HG02884 (cell line): ENCODE measurements at regions not wholly inside any gene's neighbourhood (a gene's known extent, or its start where the extent isn't known, plus 50 kb on each side); places are given as distances from the start of the nearest gene placed in this dataset.
"Not testable (repeated sequence)": the region's sequence is repeated elsewhere in the genome, so short reads cannot be mapped to it uniquely, and the experiment has no call there.

Source experiments
- ATAC-seq: cut with Tn5 transposase; IDR thresholded peaks from one replicate; pipeline ENCODE4 v1.9.1; 2021; ENCODE audit warnings: mild to moderate bottlenecking, moderate library complexity; ENCODE audit not compliant: unreplicated experiment

DNA sequence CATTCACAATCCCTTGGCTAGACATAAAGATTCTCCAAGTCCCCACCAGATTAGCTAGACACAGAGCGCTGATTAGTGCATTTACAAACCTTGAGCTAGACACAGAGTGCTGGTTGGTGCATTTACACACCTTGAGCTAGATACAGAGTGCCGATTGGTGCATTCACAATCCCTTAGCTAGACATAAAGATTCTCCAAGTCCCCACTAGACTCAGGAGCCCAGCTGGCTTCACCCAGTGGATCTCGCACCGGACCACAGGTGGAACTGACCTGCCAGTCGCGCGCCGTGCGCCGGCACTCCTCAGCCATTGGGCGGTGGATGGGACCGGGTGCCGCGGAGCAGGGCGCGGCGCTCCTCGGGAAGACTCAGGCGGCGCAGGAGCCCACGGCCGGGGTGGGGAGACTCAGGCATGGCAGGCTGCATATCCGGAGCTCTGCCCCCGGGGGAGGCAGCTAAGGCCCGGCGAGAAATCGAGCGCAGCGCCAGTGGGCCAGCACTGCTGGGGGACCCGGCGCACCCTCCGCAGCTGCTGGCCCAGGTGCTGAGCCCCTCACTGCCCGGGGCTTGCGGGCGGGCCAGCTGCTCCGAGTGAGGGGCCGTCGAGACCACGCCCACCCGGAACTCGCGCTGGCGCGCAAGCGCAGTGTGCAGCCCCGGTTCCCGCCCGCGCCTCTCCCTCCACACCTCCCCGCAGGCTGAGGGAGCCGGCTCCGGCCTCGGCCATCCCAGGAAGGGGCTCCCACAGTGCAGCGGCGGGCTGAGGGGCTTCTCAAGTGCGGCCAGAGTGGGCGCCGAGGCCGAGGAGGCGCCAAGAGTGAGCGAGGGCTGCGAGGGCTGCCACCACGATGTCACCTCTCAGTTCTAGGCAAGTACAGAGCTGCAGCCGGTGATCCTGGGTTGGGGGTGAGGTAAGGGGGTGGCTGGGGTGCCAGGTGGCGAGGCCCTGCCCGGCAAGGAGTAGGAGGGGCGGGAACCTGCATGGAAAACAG is 773.7 kb upstream of the CITED2 start:
- not testable (repeated sequence) for ATAC-seq

DNA sequence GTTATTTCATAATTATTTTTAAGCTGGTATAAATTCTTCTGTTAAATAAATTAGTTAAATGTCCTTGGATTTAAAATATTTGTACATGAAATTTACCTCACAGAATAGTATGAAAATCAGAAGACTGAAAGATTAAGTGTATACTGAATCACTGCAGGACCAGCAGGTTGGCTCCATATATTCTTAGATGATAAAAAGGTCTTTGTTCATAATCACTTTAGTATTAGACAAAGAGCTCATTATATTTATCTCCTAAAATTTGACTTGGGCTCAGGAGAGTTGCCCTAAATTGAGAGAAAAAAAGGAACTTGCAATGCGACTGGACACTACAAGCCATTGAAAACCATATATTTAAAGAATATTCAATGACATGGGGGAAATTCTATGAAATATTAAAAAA is 766.4 kb upstream of the CITED2 start:
- ATAC-seq: no peak

- no peak for ATAC-seq
Observed at GRCh38 chr6:140138311-140139010, 764.0 kb upstream of the CITED2 start.

GRCh38 chr6:140134224-140134623 is 759.8 kb upstream of the CITED2 start:
- ATAC-seq: no peak

- no peak for ATAC-seq
Observed at GRCh38 chr6:140130074-140130473, 755.6 kb upstream of the CITED2 start.

GRCh38 chr6:140124498-140124897 is 750.0 kb upstream of the CITED2 start:
- no peak for ATAC-seq

DNA sequence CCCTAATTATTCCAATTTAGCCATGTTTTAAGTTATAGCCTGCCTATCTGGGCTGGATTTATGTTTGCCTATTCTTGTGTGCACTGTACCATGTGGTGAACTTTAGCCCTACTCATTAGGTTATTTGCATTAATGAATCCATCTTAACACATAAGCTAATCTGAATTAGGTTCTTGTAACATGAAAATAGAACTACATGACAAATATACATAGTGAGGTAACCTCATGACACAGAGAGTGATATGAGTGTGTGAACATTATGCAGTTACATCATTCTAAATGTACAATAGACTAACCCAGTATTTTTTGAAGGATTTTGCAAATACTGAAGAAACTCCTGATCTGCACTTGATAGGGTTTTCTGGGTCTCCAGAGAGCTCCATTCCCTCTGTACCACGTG is 733.7 kb upstream of the CITED2 start:
- no peak for ATAC-seq

GRCh38 chr6:140107216-140107615 is 732.8 kb upstream of the CITED2 start:
- no peak for ATAC-seq

DNA sequence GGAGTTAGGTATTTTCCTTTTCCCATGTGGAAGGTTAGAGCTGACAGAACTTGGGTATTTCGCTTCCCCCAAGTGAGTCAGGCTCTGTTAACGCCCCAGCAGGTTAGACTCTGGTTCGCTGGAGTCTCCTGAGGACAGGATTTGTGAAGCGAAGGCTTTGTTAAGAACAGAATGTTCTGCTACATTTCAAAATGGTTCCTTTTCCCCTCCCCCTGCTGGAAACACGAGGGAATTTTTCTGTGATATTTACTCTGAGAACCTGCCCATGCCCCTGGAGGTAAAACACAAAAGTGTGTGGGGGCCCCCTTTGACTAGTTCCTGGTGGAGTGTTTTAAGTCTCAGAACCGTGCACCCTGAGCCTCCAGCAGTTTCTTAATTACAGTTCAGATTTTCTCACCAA is 731.4 kb upstream of the CITED2 start:
- ATAC-seq: no peak

DNA sequence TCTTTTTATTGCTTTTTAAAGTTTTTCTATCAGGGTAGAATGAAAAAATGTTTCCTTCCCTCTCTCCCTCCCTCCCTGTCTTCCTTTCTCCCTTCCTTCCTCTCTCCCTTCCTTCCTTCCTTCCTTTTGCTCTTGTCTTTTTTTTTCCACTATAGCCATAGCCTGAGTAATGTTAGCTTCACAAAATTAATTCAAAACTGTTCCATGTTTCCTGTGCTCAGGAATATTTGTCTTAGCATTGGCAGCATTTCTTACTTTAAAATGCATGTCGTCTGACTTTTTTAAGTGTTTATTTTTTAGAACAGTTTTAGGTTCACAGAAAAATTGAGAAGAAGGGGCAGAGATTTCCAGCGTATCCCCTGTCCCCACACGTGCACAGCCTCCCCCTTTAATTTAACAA is 730.8 kb upstream of the CITED2 start:
- no peak for ATAC-seq

GRCh38 chr6:140101818-140102217 is 727.4 kb upstream of the CITED2 start:
- no peak for ATAC-seq

- no peak for ATAC-seq
Observed at GRCh38 chr6:140101367-140101766, 726.9 kb upstream of the CITED2 start.

DNA sequence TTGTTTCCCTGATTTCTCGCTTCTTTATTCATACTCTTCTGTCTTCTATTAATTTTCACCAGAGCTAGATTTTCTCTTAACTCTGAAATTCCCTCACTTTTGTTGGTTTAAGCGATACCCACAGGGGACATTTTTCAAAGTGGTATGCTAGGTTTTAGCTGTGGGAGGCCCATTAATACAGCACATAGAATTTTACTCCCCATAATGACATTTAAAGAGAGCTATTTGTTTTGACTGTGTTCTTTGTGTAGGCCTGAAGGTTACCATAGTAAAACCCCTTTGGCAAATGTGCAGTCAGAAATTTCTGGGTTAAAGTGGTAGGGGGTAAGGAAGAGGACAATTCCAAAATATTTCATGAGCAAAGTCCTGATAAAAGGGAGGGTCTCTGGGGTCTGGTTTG is 721.1 kb upstream of the CITED2 start:
- no peak for ATAC-seq

GRCh38 chr6:140091895-140092294 is 717.4 kb upstream of the CITED2 start:
- no peak for ATAC-seq

- no peak for ATAC-seq
Observed at GRCh38 chr6:140090871-140091270, 716.4 kb upstream of the CITED2 start.

DNA sequence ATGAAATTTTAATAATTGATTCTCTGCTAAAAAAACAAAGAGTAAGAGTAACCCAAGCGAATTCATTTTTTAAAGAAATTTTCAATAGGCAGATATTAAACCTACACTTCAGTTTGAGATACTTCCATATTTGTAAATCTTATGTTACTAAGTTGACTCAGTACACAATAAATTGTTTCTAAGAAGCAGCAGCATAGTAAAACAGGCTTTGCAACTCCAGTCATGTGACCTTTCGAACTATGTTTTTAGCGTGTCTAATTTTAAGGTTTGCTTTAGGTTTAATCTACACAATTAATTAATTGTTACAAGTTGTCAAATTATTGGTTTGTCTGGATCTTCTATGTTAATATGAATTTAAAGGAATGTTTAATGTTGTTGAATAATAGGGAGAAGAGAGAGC is 708.9 kb upstream of the CITED2 start:
- no peak for ATAC-seq

- no peak for ATAC-seq
Observed at GRCh38 chr6:140082867-140083297, 708.4 kb upstream of the CITED2 start.

DNA sequence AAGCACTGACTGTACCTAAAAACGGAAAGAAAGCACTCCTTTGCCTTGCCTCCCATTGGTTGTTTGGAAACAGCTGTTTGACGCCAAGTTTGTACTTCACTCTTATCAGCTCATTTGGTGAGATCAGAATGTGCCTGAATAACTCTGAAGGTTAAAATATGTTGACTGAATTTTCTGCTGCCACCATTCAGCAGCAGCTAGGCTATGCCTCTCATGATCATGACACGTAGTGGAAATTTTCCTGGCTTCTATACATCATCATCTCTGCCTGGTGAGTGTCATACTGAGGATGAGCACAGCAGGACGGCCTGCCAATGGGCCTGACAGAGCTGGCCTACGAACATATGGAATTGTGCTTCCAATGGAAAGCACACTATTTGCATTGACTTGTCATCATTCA is 704.9 kb upstream of the CITED2 start:
- ATAC-seq: no peak

- no peak for ATAC-seq
Observed at GRCh38 chr6:140078561-140079125, 704.2 kb upstream of the CITED2 start.

- no peak for ATAC-seq
Observed at GRCh38 chr6:140077827-140078560, 703.5 kb upstream of the CITED2 start.

DNA sequence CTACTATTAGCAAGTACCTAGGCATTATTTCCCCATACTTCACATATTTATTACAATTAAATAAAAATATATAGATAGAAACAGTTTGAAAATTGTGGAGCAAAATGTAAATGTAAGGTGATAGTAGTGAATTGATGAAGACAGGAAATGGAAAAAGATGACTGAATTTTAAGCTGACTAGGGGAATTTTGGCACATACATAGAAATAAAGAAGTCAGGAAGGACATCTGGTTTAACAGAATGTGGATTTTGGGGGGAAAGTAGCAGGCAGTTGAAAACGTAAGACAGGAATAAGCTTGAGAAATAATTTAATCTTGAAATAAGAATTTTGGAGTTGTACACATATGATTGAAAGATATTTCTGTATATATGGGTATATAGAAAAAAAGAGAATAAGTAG is 701.7 kb upstream of the CITED2 start:
- ATAC-seq: no peak
